Endodermal cell (in vitro differentiated cells): ENCODE measurements at regions not wholly inside any gene's neighbourhood (a gene's known extent, or its start where the extent isn't known, plus 50 kb on each side); places are given as distances from the start of the nearest gene placed in this dataset.
A peak's percentile ranks its signal among the peaks of the same experiment; 100 is the strongest.
"Not testable (repeated sequence)": the region's sequence is repeated elsewhere in the genome, so short reads cannot be mapped to it uniquely, and the experiment has no call there.

Experiments
- DNase-seq: peaks from one replicate; pipeline ENCODE4 v3.0.0-alpha.2; 2017
- H3K27ac ChIP-seq: 2 replicates; pipeline ENCODE4 v1.5.1; 2013; ENCODE audit warnings: mild to moderate bottlenecking, low read depth, low read length, moderate library complexity
- H3K27me3 ChIP-seq: 2 replicates; pipeline ENCODE4 v1.6.1; 2013; ENCODE audit warnings: mild to moderate bottlenecking, low read length, moderate library complexity; ENCODE audit not compliant: insufficient read depth, control insufficient read depth, poor library complexity, severe bottlenecking
- H3K36me3 ChIP-seq: 2 replicates; pipeline ENCODE4 v1.7.0; 2013; ENCODE audit warnings: mild to moderate bottlenecking, low read length, moderate library complexity; ENCODE audit not compliant: control insufficient read depth, insufficient read depth
- H3K4me1 ChIP-seq: one replicate; pipeline ENCODE4 v1.7.0; 2013; ENCODE audit warnings: low read length; ENCODE audit not compliant: control insufficient read depth, insufficient read depth
- H3K4me3 ChIP-seq: 2 replicates; pipeline ENCODE4 v1.5.1; 2013; ENCODE audit warnings: mild to moderate bottlenecking, low read length, moderate library complexity
- H3K9ac ChIP-seq: 2 replicates; pipeline ENCODE4 v1.6.1; 2013; ENCODE audit warnings: mild to moderate bottlenecking, low read length, moderate library complexity; ENCODE audit not compliant: poor library complexity, severe bottlenecking; ENCODE audit errors: extremely low read depth
- H3K9me3 ChIP-seq: 2 replicates; pipeline ENCODE4 v1.6.1; 2013; ENCODE audit warnings: mild to moderate bottlenecking, low read length, moderate library complexity; ENCODE audit not compliant: control insufficient read depth
- H3K27ac Mint-ChIP-seq: 2 replicates; pipeline ENCODE4 v1.8.0; 2020; ENCODE audit warnings: mixed read lengths
- H3K27me3 Mint-ChIP-seq: 2 replicates; pipeline ENCODE4 v1.8.0; 2021; ENCODE audit warnings: mild to moderate bottlenecking, mixed read lengths; ENCODE audit not compliant: insufficient read depth
- H3K36me3 Mint-ChIP-seq: 2 replicates; pipeline ENCODE4 v1.8.0; 2020; ENCODE audit warnings: low read depth, mixed read lengths
- H3K4me1 Mint-ChIP-seq: 2 replicates; pipeline ENCODE4 v1.8.0; 2020; ENCODE audit warnings: mixed read lengths
- H3K4me3 Mint-ChIP-seq: 2 replicates; pipeline ENCODE4 v1.8.0; 2020; ENCODE audit warnings: mild to moderate bottlenecking, moderate library complexity, mixed read lengths
- H3K9me3 Mint-ChIP-seq: 2 replicates; pipeline ENCODE4 v1.8.0; 2020; ENCODE audit warnings: mild to moderate bottlenecking, mixed read lengths
- WGBS, 2 experiments: methylation state at CpG; one replicate each; pipeline versions ENCODE4 v1.1.5 to v1.1.7; 2013; ENCODE audit warnings: missing lambda C conversion rate in 2 of 2, mixed read lengths in 1 of 2; ENCODE audit not compliant: insufficient coverage in 1 of 2, insufficient read length in 1 of 2; 5-methylcytosine and 5-hydroxymethylcytosine counted together
- TF ChIP-seq, protein P1 (sequence below): fragments of 200-600 bp; sonication (generic); conservative IDR thresholded peaks from 2 replicates; pipeline ENCODE4 v1.5.0; 2021; ENCODE audit warnings: antibody characterized with exemption, mild to moderate bottlenecking

DNA sequence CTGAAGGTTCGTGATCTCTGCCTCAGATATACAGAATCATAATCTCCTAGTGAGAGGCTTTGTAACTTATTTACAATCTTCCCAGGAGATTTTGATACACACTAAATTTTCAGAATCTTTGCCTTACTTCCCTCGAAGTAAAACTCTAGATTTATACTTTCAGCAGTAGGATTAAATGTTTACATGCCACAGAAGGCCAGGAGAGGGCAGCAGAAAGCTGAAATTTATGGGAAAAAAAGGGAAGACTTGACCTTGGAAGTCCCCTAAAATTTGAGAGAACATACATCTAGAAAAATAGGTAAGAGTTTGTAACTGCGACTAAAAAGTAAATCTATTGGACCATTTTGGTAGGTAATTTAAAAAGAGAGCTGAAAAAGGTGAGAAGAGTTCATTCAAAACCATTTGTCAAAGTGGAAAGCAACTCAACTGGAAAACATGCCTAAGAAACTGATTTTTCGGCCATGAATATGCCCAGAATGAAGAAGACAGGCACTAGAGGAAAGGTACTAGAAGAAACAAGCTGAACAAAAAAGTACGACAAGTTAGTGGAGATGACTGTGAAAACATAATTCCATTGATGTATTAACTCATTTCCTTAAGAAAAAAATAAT lies 242.0 kb upstream of the MDGA2 start:
- H3K9me3 ChIP-seq = no peaks in the 10 kb centered on the region
- H3K36me3 ChIP-seq = no peaks in the 10 kb centered on the region
- no peaks in the 10 kb centered on the region for H3K4me1 ChIP-seq
- no peak overlapping the region for H3K4me3 ChIP-seq
- H3K9me3 Mint-ChIP-seq = no peaks in the 10 kb centered on the region
- peak; percentile 83 for DNase-seq
- H3K9ac ChIP-seq = no peak overlapping the region
- H3K4me1 Mint-ChIP-seq = peaks cover 3% of the 10 kb centered on the region
- 56 to 65% methylated on average over 3 to 5 of the region's 5 CpGs for WGBS, 2 experiments
- no peaks in the 10 kb centered on the region for H3K27me3 ChIP-seq
- H3K27ac ChIP-seq = no peak overlapping the region
- H3K4me3 Mint-ChIP-seq = no peak overlapping the region
- TF ChIP-seq, protein P1, sequence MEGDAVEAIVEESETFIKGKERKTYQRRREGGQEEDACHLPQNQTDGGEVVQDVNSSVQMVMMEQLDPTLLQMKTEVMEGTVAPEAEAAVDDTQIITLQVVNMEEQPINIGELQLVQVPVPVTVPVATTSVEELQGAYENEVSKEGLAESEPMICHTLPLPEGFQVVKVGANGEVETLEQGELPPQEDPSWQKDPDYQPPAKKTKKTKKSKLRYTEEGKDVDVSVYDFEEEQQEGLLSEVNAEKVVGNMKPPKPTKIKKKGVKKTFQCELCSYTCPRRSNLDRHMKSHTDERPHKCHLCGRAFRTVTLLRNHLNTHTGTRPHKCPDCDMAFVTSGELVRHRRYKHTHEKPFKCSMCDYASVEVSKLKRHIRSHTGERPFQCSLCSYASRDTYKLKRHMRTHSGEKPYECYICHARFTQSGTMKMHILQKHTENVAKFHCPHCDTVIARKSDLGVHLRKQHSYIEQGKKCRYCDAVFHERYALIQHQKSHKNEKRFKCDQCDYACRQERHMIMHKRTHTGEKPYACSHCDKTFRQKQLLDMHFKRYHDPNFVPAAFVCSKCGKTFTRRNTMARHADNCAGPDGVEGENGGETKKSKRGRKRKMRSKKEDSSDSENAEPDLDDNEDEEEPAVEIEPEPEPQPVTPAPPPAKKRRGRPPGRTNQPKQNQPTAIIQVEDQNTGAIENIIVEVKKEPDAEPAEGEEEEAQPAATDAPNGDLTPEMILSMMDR = peak; percentile 88
- H3K36me3 Mint-ChIP-seq = no peaks in the 10 kb centered on the region
- H3K27ac Mint-ChIP-seq = no peak overlapping the region
- no peaks in the 10 kb centered on the region for H3K27me3 Mint-ChIP-seq

DNA sequence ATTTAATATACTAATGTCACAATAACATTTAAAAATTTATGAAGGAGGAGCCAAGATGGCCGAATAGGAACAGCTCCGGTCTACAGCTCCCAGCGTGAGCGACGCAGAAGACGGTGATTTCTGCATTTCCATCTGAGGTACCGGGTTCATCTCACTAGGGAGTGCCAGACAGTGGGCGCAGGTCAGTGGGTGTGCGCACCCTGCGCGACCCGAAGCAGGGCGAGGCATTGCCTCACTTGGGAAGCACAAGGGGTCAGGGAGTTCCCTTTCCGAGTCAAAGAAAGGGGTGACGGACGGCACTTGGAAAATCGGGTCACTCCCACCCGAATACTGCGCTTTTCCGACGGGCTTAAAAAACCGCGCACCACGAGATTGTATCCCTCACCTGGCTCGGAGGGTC lies 225.7 kb upstream of the MDGA2 start:
- not testable (repeated sequence) for H3K27me3 ChIP-seq, H3K4me1 ChIP-seq, H3K27ac ChIP-seq, DNase-seq, H3K4me3 ChIP-seq, H3K27me3 Mint-ChIP-seq, H3K9me3 ChIP-seq, H3K4me1 Mint-ChIP-seq, H3K9ac ChIP-seq, H3K36me3 ChIP-seq
- Mint-ChIP-seq H3K36me3 (peaks cover 13% of the 10 kb centered on the region), H3K27ac (peak overlapping the region; percentile 100), H3K9me3 (peaks cover 11% of the 10 kb centered on the region), H3K4me3 (peak overlapping the region; percentile 91)
- 92 to 100% methylated on average over 11 to 21 of the region's 25 CpGs for WGBS, 2 experiments

DNA sequence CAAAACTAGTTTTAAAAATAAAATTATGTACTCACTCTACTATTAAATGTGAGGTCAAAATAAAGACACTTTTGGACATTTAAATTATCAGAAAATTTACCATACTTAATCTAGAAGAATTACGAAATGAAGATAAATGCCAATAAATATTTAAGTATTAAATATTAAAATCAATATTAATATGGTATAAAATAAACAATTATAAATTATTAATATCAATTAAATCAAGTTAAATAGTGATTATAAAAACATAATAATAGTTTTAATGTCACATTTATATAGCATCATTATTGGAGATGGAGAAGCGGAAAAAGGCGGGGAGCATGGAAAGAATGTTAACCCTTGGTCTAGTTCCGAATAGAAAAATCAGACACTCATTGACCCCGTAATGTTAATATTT lies 224.3 kb upstream of the MDGA2 start:
- DNase-seq = no peak
- peak overlapping the region; percentile 91 for H3K4me3 Mint-ChIP-seq

More for the DNA sequence above, 224.3 kb upstream of the MDGA2 start:
- no peak overlapping the region for H3K4me3 ChIP-seq
- Mint-ChIP-seq H3K36me3 (peaks cover 15% of the 10 kb centered on the region), H3K4me1 (peaks cover 3% of the 10 kb centered on the region), H3K9me3 (peaks cover 10% of the 10 kb centered on the region), H3K27me3 (no peaks in the 10 kb centered on the region), H3K27ac (no peak overlapping the region)
- no peaks in the 10 kb centered on the region for H3K36me3 ChIP-seq
- TF ChIP-seq, protein P1 = no peak
- no peaks in the 10 kb centered on the region for H3K27me3 ChIP-seq
- H3K9me3 ChIP-seq = no peaks in the 10 kb centered on the region
- no peak overlapping the region for H3K9ac ChIP-seq
- no peak overlapping the region for H3K27ac ChIP-seq
- no peaks in the 10 kb centered on the region for H3K4me1 ChIP-seq
- 75% methylated on average over 4 of the region's 5 CpGs; no CpG with 5 or more reads in 1 of the 2 experiments for WGBS, 2 experiments
